ENCODE measurements at regions not wholly inside any gene's neighbourhood (a gene's known extent, or its start where the extent isn't known, plus 50 kb on each side); places are given as distances from the start of the nearest gene placed in this dataset.
"Not testable (repeated sequence)": the region's sequence is repeated elsewhere in the genome, so short reads cannot be mapped to it uniquely, and the experiment has no call there.

- no peak for DNase-seq
Measured at GRCh38 chr2:122340246-122340645, 584.8 kb downstream of the TSN start.

- DNase-seq: no peak
Measured at GRCh38 chr2:122341007-122341406, 585.6 kb downstream of the TSN start.

- DNase-seq: not testable (repeated sequence)
Measured at GRCh38 chr2:122352151-122352550, 596.7 kb downstream of the TSN start.

- DNase-seq: no peak
Measured at GRCh38 chr2:122357998-122358397, 602.5 kb downstream of the TSN start.

GRCh38 chr2:122358729-122359128 lies 603.3 kb downstream of the TSN start:
- DNase-seq: no peak

- no peak for DNase-seq
Measured at GRCh38 chr2:122363885-122364284, 608.4 kb downstream of the TSN start.

GRCh38 chr2:122366427-122366826 lies 611.0 kb downstream of the TSN start:
- no peak for DNase-seq

- no peak for DNase-seq
Measured at GRCh38 chr2:122366969-122367645, 611.7 kb downstream of the TSN start.

- DNase-seq: no peak
Measured at GRCh38 chr2:122367646-122368010, 612.2 kb downstream of the TSN start.

- no peak for DNase-seq
Measured at GRCh38 chr2:122368576-122369243, 613.3 kb downstream of the TSN start.

- no peak for DNase-seq
Measured at GRCh38 chr2:122378521-122378920, 623.1 kb downstream of the TSN start.

- DNase-seq: no peak
Measured at GRCh38 chr2:122384768-122385333, 629.4 kb downstream of the TSN start.

- DNase-seq: no peak
Measured at GRCh38 chr2:122388208-122388607, 632.8 kb downstream of the TSN start.

- DNase-seq: no peak
Measured at GRCh38 chr2:122389694-122390093, 634.2 kb downstream of the TSN start.

- DNase-seq: no peak
Measured at GRCh38 chr2:122390406-122390805, 635.0 kb downstream of the TSN start.

GRCh38 chr2:122391726-122392125 lies 636.3 kb downstream of the TSN start:
- no peak for DNase-seq

GRCh38 chr2:122395687-122396086 lies 640.2 kb downstream of the TSN start:
- DNase-seq: no peak

GRCh38 chr2:122411231-122411630 lies 655.8 kb downstream of the TSN start:
- DNase-seq: no peak

- no peak for DNase-seq
Measured at GRCh38 chr2:122412360-122412759, 656.9 kb downstream of the TSN start.

GRCh38 chr2:122414902-122415301 lies 659.5 kb downstream of the TSN start:
- no peak for DNase-seq

- no peak for DNase-seq
Measured at GRCh38 chr2:122417114-122417513, 661.7 kb downstream of the TSN start.

- DNase-seq: no peak
Measured at GRCh38 chr2:122421775-122422174, 666.3 kb downstream of the TSN start.

GRCh38 chr2:122422384-122422991 lies 667.0 kb downstream of the TSN start:
- DNase-seq: no peak

GRCh38 chr2:122423934-122424333 lies 668.5 kb downstream of the TSN start:
- no peak for DNase-seq

Data from T-helper 2 cell (primary cell).